ENCODE measurements at regions not wholly inside any gene's neighbourhood (a gene's known extent, or its start where the extent isn't known, plus 50 kb on each side); places are given as distances from the start of the nearest gene placed in this dataset.
"Not testable (repeated sequence)": the region's sequence is repeated elsewhere in the genome, so short reads cannot be mapped to it uniquely, and the experiment has no call there.

DNA sequence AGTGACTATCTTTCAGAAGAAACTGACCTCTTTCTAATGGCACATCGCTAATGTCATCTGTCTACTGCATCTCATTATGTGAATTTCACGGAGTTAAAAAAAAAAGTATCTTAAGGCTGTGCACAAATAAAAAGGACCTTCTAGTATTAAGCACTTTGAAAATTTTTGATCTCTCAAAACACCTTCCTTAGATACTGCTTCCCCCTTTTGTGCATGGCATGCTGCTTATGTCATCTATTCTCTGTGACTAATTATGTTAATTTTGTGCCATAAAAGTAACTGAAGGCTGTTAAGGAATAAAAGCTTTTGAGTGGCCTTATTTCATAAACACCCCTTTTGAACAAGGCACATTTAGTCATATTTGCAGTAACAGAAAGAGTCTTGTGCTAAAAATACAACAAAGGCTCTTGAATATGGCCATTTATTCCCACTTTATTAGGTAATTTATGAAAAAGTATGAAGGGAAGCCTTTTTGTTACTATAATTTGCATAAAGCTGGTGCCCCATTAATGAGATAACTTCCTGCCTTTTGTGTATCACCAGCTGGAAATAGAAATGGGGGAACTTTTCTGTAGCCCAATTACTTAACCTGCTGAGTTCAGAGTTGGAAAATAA lies 1412.0 kb upstream of the ZEB2 start:
- DNase-seq (ENCODE audit: low read depth, low spot score), result no peak

DNA sequence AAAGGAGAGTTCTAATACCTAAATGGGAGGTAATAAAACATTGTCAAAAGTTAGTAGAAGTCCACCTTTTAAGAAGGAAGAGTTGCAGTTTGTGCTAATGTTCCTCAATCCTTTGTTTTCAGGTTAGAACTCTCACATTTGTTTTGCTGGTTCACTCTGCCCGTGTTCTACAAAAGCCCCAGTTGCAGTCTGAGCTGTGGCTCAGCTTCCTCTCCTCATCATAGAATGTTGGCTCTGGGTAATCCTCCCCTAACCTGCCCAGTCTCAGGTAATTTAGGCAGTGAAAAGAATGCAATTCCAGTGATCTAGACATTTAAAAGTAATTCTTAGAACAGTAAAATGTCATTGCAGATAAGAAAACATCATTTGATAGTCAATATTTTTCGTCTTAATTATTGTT lies 1410.4 kb upstream of the ZEB2 start:
- no peak for DNase-seq (ENCODE audit: low read depth, low spot score)

DNA sequence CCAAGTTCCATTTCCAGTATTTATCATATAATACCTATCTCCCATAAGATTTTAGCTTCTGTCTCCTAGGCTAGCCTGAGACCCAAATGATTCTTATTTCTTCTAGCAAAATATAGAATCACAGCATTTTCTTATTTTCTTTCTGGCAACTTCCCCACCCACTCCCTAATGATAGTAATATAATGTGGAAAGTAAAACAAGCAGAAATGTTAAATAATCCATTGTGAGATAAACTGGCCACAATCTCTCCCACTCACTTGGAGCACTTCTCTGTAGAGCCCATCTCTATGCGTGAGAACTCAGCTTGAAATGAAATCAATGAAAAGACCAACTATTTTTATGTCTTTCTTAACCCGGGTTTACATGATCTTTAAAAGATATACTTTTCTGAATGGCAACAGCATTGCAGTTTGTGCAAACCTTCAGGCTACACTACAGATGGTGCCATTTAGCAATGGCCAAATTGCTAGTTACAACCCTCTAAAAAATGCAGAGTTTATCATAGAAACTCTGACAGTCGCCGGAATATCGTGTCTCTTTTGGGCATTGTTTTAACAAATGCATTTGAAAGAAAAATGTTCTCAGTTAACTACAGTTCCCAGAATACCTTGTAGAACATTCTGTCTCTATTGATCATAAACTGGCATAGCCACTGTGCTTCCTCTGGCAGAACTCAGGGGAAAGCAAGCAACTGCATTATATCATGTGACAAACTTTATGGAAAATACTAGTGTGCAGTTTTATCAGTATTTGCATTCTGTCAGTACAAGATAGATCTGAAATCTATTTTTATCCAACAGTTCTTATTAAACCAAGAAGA lies 1407.4 kb upstream of the ZEB2 start:
- DNase-seq (ENCODE audit: low read depth, low spot score), result no peak

DNA sequence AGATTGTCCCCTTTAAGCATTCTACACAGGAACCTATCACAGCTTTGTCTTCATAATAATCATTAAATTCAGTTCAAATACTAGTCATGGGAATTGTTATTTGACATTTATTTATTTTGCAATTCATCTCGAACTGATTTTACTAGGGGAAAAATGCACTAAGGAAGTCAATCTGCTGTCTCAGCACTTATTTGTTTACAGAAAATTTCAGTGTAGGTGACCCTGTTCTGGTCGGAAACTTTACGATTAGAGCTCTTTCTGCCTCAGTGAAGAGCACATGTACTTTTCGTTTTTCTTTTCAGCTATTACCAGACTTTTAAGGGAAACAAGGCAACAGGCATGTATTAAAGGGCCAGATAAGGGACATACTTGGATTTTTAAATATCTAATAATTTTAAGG lies 1405.7 kb upstream of the ZEB2 start:
- no peak for DNase-seq (ENCODE audit: low read depth, low spot score)

DNA sequence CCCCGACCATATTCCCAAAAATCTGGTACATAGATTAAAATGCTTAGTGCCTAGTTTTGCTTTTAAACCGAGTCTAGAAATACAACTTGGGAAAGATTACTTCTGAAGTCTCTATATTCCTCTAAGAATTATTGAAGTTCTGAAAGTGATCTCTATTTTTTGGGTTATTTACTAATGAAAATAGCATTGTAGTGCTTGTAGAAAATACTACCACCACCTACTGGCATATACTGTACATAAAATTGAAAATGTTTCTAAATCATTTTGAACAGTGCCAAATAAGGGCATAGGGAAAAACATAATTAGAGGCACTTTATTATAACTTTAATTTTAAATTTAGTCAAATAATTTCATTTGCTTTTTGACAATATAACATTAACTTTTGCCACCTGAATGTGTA lies 1399.6 kb upstream of the ZEB2 start:
- no peak for DNase-seq (ENCODE audit: low read depth, low spot score)

DNA sequence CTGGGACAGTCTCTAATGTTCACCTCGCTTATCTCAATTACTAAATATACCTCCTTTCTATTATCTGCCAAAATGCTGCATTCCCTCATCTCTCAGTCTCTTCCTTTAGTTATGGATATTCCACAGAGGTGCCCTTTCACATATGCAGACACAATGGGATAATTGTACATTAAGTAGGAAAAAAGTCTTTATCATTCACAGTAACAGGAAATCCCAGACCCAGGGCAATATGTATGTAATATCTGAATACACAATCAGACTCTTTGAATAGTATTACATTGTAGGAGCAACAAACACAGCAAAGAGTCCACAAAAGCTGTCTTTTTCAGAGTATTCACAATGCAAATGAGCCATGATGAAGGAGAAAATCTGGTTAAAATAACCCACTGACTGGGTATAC lies 1399.0 kb upstream of the ZEB2 start:
- DNase-seq (ENCODE audit: low read depth, low spot score), result no peak

DNA sequence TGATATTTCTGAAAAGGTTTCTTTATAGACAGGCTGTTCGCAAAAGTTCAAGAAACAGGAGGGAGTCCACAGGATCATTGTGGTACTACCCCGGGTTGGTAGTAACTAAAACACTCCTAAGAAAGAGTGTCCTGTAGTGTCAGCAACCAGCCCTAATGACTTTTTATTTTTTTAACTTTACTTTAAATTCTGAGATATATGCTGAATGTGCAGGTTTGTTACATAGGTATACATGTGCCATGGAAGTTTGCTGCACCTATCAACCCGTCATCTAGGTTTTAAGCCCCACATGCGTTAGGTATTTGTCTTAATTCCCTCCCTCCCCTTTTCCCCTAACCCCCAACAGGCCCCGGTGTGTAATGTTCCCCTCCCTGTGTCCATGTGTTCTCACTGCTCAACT lies 1396.9 kb upstream of the ZEB2 start:
- DNase-seq (ENCODE audit: low read depth, low spot score), result no peak

DNA sequence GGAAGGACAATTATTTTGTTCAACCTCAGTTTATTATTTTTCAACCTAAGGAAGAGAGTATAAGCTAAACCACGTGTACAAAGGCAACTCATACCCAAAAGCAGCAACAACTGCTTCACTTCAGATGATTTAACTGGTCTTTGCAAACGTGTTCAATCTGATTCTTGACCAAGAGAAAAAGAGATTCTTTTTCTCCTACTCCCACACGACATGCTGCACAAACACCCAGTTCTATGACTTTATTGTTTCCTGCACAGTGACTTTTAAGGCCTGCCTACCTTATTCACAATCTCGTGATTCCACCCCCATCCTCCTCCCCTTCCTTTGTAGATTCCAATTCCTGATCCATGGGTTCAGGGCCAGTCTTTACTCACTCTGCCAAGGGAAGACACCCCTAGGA lies 1394.8 kb upstream of the ZEB2 start:
- no peak for DNase-seq (ENCODE audit: low read depth, low spot score)

DNA sequence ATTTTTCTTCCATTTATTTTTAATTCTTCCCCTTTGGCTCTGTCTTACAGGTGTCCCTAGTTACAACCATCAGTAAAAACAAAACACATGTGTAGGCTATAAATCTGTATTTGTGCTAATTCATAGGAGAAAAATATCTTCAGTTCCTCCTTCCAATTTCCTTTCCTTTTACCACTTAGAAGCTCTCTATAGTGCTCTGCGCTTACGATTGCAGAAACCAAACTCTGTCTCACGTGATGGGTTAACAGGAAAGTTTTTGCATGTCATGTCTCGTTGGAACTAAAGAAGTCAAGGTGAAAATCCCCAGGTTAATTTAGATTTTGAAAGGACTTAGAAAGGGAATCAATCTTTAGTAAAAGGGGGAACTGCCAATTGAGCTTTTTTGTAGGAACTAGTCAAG lies 1390.5 kb upstream of the ZEB2 start:
- no peak for DNase-seq (ENCODE audit: low read depth, low spot score)

DNA sequence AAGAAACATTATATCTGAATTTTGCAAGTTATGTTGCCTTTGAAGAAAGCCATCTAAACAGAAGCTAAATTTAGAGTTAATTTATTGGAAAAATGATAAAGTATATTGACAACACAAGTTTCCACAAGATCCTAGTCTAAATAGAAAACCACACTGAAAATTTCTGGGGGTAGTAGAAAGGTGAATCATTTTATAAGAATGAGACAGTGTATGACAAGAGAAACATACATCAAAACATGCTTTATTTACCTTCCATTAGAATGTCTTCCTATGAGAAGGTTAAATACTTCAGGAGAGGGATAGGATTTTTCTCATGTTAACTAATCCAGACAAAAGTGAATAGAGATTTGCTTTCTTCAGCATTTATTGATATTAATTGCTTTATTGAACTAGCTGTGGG lies 1389.8 kb upstream of the ZEB2 start:
- DNase-seq (ENCODE audit: low read depth, low spot score), result no peak

DNA sequence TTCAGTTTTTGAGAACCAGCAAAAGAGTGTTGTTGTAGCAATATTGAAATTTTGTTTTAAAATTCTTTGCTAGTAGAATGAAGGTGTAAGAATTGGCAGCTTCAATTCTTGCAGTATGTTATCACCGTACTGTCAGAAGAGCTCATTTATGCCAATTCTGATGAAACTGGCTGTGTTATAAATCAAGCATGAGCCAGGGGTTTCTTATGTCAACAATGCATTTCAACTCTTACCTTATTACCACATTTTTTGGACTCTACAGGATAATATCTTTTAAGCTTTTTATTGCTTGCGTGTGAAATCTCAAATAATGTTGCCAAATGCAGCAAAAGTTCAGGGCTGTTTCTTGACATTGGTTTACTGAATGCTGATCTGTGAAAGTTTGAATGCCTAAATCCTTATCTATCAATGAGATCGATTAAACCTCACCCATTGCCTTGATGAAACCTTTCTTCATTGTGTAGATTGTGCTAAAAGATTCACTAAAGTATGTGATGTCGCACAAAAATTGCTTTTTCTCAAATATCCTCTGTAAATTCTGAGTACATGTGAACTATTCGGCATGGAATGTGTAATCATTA lies 1389.3 kb upstream of the ZEB2 start:
- DNase-seq (ENCODE audit: low read depth, low spot score), result no peak

DNA sequence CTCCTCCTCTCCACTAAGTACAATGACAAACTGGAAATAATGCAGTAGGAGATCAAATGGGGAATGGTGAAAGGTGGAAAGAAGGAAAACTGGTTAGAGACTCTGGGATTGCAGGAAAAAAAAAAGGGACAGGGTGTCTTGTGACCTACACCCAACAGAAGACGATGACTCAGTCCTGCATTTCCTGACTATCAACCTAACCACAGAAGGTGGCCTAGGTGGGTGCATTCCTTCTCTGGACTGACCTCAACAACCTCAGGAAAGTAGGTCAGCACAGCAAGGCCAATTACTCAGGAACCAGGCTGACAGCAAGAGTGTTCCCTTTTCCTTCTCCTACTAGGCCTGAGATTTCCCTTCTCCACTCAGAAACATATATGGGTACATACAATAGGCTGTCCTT lies 1386.4 kb upstream of the ZEB2 start:
- DNase-seq (ENCODE audit: low read depth, low spot score), result no peak

DNA sequence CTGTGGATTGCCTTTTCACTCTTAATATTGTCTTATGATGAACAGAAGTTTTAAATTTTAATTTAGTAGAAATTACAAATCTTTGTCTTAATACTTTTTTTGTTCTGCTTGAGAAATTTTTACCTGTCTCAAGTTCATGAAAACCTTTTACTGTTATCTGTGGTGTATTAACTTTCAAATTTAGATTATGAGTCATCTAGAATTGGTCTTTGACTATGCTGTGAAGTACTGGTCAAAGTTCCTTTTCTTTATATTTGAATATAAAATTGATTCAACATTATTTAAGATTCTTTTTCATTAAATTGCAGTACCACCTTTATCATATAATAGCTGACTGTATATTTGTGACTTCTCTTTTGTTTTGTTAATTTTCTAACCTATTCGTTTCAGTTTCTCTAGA lies 1385.5 kb upstream of the ZEB2 start:
- no peak for DNase-seq (ENCODE audit: low read depth, low spot score)

DNA sequence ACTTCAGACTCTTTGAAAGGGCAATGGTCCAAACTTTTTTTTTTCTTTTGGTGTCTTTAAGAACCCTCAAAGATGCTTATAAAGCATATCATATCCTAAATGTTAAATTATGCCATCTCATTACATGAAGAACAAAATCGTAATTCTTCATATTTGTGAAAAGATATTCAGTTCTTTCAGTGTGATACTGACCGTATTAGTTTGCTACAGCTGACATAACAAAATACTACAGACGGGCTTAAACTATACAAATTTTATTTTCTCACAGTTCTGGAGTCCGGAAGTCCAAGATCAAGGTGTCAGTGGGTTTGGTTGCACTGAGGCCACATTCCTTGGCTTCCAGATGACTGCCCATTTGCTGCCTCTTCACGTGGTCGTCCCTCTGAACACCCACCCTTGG lies 1377.2 kb upstream of the ZEB2 start:
- no peak for DNase-seq (ENCODE audit: low read depth, low spot score)

DNA sequence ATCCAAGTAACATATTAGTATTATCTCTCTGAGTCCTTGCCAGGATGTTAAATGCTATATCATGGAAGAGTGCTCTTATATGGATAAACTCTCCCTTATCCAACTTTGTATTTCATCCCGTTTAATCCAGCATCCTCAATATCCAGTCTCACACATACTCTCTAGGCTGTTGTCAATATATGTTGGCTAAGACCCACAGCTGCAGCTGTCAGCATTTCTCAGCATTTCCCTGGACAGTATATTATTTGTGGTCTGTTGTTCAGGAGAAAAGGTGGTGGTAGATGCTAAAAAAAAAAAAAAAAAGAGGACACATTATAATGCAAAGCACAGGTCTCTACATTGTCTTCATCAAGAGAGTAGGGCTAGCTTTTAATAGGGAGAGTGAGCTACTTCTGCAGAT lies 1368.0 kb upstream of the ZEB2 start:
- no peak for DNase-seq (ENCODE audit: low read depth, low spot score)

DNA sequence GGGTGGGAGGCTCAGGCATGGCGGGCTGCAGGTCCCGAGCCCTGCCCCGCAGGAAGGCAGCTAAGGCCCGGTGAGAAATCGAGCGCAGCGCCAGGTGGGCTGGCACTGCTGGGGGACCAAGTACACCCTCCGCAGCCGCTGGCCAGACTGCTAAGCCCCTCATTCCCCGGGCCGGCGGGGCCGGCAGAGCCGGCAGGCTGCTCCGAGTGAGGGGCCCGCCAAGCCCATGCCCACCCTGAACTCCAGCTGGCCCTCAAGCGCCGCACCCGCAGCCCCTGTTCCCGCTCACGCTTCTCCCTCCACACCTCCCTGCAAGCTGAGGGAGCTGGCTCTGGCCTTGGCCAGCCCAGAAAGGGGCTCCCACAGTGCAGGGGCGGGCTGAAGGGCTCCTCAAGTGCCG lies 1361.1 kb upstream of the ZEB2 start:
- not testable (repeated sequence) for DNase-seq (ENCODE audit: low read depth, low spot score)

DNA sequence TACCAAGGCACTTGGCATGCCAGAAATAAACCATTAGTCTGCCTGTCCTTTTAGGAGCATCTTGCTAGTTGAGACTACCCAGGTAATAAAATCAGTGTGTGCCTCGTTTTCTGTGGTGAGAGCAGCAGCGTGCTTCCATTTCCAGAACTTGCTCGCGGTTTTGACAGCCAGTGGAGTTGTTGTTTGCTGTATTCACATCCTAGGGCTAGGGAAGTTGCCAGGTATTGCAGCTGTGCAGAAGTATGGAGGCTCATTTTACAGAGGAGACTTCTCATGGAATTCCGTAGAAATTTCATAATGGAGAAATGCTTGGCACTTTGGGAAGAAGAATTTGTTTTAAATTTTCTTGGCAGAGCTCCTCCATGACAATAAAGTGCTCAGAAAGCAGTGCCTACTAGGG lies 1355.1 kb upstream of the ZEB2 start:
- no peak for DNase-seq (ENCODE audit: low read depth, low spot score)

DNA sequence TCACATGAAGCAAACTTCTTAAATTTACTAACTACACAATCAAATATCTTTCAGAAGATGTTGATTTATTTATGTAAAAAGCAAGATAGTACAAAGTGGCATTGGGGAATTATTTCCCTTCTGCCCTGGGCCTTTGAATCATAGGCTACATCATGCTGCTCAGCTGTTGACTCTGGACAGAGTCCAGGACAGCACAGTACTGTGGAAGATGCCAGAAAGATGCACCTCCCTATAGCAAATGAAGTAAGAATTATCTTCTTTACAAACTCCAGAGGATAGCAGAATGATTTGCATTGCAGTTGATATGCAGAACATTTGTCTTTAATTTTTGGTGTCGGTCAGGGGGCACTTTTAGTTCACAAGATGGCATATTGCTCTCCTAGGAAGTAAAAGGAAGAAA lies 1354.5 kb upstream of the ZEB2 start:
- no peak for DNase-seq (ENCODE audit: low read depth, low spot score)

DNA sequence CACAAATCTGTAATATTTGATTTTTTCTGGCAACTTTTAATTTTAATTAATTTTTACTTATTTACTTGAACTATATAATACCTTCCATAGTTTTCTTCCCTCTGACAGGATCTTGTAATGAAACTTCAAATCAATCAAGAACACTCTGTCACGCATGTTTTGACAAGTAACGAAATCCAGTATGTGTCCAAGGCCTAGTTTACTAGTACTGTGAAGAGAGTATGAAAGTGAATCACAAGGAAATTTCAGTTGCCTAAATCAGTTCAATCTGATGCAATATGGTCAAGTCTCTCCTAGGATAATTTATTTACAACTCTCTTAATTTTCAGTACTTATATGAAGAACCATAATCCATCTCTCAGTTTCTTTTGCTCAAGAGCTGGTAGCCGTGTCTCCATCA lies 1344.6 kb upstream of the ZEB2 start:
- no peak for DNase-seq (ENCODE audit: low read depth, low spot score)

DNA sequence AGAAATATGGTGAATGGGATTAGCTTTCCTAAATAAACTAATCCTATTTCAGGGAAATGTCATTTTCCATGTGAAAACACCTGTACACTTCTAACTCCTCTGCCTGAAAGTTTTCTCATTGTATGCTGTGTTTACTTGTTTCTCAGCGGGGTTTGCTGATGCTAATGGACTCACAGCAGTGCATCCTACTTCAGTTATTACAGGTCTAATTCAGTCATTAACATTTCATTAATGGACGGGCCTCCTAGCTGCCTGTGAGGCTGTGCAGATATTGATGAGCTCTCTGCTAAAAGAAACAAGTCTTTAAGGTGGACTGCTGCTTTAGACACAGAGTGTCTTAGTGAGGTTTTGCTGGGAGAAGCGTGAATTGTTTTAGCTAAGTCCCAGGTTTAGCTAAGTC lies 1342.0 kb upstream of the ZEB2 start:
- DNase-seq (ENCODE audit: low read depth, low spot score), result no peak

DNA sequence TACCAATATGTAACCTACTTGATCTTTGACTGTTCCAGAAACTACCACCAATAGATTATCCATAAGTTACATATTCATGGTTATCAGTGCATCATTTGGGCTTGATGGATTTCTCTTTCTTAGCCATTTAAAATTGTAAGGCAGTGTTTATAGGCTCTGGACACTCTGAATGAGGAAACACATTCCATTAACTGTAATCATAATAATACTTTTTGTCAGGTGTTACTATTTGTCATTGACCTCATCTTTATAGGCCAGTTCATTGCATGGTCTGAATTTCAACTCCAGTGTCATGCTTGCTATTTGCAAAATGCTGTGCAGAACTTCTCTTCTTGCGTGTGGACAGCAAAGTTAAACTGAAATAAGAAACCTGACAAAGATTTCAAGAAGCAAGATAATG lies 1340.2 kb upstream of the ZEB2 start:
- no peak for DNase-seq (ENCODE audit: low read depth, low spot score)

DNA sequence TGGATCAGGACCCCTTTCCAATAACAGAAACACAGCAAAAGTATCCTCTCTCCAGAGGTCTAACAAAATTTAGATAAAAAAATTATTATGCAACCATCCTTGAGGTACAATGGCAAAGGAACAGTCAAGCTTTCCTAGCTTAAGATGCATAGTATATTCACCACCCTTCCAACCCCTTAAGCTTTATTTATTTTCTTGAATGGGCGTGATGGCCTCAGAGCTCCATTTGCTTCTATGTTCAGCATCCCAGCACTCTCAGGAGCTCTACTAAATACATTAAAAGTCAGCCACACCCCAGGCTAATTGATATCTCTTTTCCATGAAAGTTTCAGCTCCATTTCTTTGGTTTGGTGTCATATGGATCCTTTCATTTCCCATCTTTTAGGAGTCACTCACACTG lies 1335.2 kb upstream of the ZEB2 start:
- no peak for DNase-seq (ENCODE audit: low read depth, low spot score)

DNA sequence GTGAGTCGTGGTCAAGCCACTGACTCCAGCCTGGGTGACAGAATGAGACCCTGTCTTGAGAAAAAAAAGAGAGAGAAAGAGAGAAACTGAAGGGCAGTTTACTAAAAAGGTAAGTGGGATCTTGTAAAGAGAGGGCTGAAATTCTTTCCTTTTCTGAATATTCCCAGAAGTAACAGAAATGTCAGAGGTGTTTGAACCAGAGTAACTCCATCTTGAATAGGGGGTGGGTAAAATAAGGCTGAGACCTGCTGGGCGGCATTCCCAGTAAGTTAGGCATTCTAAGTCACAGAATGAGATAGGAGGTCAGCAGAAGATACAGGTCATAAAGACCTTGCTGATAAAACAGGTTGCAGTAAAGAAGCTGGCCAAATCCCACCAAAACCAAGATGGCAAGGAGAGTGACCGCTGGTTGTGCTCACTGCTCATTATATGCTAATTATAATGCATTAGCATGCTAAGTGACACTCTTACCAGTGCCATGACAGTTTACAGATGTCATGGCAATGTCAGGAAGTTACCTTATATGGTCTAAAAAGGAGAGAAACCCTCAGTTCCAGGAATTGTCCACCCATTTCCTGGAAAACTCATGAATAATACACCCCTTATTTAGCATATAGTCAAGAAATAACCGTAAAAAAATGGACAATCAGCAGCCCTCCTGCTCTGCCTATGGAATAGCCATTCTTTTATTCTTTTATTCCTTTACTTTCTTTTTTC lies 1334.3 kb upstream of the ZEB2 start:
- DNase-seq (ENCODE audit: low read depth, low spot score), result no peak

Measured in activated CD4-positive, CD25-positive, alpha-beta regulatory T cell treated with anti-CD3 and anti-CD28 coated beads, Interleukin-2, amount 50 U/mL, for 16 hours (primary cell).